OCI-LY7 (cell line): ENCODE measurements at regions not wholly inside any gene's neighbourhood (a gene's known extent, or its start where the extent isn't known, plus 50 kb on each side); places are given as distances from the start of the nearest gene placed in this dataset.

Experiments used
- BruUV-seq: library from RNA; stranded (reverse); fragments of 400-500 nt; replicated peaks from 2 replicates; lab custom pipeline; 2021; lab: Mats Ljungman, UMichigan
- CTCF ChIA-PET: fragments of 300-600 bp; sonication (Branson Sonifier 250); formaldehyde crosslinking; loops from one replicate; lab custom pipeline; 2022; ENCODE audit warnings: antibody characterized with exemption; ENCODE audit not compliant: unreplicated experiment; lab: Charles Lee
- POLR2A ChIA-PET: fragments of 300-600 bp; sonication (Branson Sonifier 250); formaldehyde crosslinking; loops from one replicate; lab custom pipeline; 2022; ENCODE audit warnings: antibody characterized with exemption; lab: Charles Lee
- DNase-seq: peaks from one replicate; pipeline ENCODE4 v3.0.0-alpha.2; 2015; ENCODE audit warnings: low spot score
- H2AFZ ChIP-seq: fragments of 200-600 bp; sonication (generic), shearing (Covaris generic); 2 replicates; pipeline ENCODE4 v1.6.1; 2014; ENCODE audit warnings: mild to moderate bottlenecking, antibody characterized with exemption, low read length, moderate library complexity
- H3K27ac ChIP-seq: fragments of 200-600 bp; sonication (generic); 2 replicates; pipeline ENCODE4 v1.5.1; 2014; ENCODE audit warnings: mixed run types, low read depth, mild to moderate bottlenecking, moderate library complexity, low read length, inconsistent platforms; ENCODE audit not compliant: poor library complexity, severe bottlenecking
- H3K36me3 ChIP-seq: fragments of 200-600 bp; sonication (generic); 2 replicates; pipeline ENCODE4 v1.6.1; 2014; ENCODE audit warnings: mild to moderate bottlenecking, antibody characterized with exemption, low read length, moderate library complexity, mixed read lengths; ENCODE audit not compliant: insufficient read depth
- H3K4me1 ChIP-seq: fragments of 200-600 bp; sonication (generic); 2 replicates; pipeline ENCODE4 v1.5.1; 2014; ENCODE audit warnings: mild to moderate bottlenecking, low read length; ENCODE audit not compliant: insufficient read depth, poor library complexity, severe bottlenecking
- H3K4me2 ChIP-seq: fragments of 200-600 bp; sonication (generic); 2 replicates; pipeline ENCODE4 v1.6.1; 2014; ENCODE audit warnings: mild to moderate bottlenecking, low read length
- H3K4me3 ChIP-seq: fragments of 200-600 bp; sonication (generic); 2 replicates; pipeline ENCODE4 v1.5.1; 2014; ENCODE audit warnings: mild to moderate bottlenecking, low read depth, low read length; ENCODE audit not compliant: poor library complexity, severe bottlenecking
- H3K79me2 ChIP-seq: fragments of 200-600 bp; sonication (generic); 2 replicates; pipeline ENCODE4 v1.6.1; 2016; ENCODE audit warnings: low read depth, mild to moderate bottlenecking, low read length, moderate library complexity, mixed read lengths; ENCODE audit not compliant: insufficient read depth
- H3K9me2 ChIP-seq: fragments of 200-600 bp; sonication (generic); 2 replicates; pipeline ENCODE4 v1.6.1; 2016; ENCODE audit warnings: mild to moderate bottlenecking, low read length, mixed read lengths; ENCODE audit not compliant: insufficient read depth
- H3K9me3 ChIP-seq: fragments of 200-600 bp; sonication (generic); 2 replicates; pipeline ENCODE4 v1.6.1; 2014; ENCODE audit warnings: mild to moderate bottlenecking, mixed run types, low read length, mixed read lengths
- H4K20me1 ChIP-seq: fragments of 200-600 bp; sonication (generic); 2 replicates; pipeline ENCODE4 v1.6.1; 2014; ENCODE audit warnings: mild to moderate bottlenecking, antibody characterized with exemption, low read length, moderate library complexity, mixed read lengths; ENCODE audit not compliant: insufficient read depth
- EZH2phosphoT487 ChIP-seq: fragments of 200-600 bp; sonication (generic); IDR thresholded peaks from 2 replicates; pipeline ENCODE4 v1.6.1; 2018; ENCODE audit warnings: low read depth, borderline replicate concordance, mild to moderate bottlenecking, mixed run types, antibody characterized with exemption, low read length, moderate library complexity, mixed read lengths
- intact Hi-C: fragments of 100-400 bp; cut with micrococcal nuclease; formaldehyde crosslinking; loops from one replicate; pipeline ENCODE4 v1.10.0; 2022; ENCODE audit not compliant: unreplicated experiment
- TF ChIP-seq, protein P1 (sequence below): fragments of 200-600 bp; sonication (generic); conservative IDR thresholded peaks from 2 replicates; pipeline ENCODE4 v1.5.1; 2014; ENCODE audit warnings: mild to moderate bottlenecking, antibody characterized with exemption, low read length, moderate library complexity, mixed read lengths

DNA sequence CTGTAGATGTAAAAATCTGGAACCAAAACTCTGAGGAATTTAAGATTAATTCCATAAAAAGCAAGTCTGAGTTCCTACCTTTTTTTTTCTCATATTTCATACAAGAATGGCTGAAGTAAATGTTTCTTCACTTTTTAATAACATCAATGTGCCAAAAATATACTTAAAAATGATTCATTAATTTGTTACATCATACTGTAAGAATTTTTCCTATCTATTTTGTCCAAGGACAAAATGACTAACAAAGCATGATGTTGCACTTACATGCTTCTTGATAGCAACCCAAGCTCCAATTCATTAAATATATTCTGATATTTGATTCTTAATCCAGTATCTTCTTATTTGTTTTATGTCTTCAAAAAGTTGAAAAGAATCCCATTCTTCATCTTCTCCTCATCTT, 988.3 kb downstream of the TLE1 start:
- Histone ChIP-seq H3K4me3 (no peak overlapping the region), H4K20me1 (no peaks in the 10 kb centered on the region), H3K9me2 (no peaks in the 10 kb centered on the region), H3K79me2 (no peaks in the 10 kb centered on the region), H3K4me2 (no peak overlapping the region), H3K36me3 (no peaks in the 10 kb centered on the region), H3K4me1 (no peaks in the 10 kb centered on the region), H2AFZ (no peak overlapping the region), H3K9me3 (no peaks in the 10 kb centered on the region), H3K27ac (no peak overlapping the region)
- CTCF ChIA-PET = no interaction called here
- TF ChIP-seq, protein P1, sequence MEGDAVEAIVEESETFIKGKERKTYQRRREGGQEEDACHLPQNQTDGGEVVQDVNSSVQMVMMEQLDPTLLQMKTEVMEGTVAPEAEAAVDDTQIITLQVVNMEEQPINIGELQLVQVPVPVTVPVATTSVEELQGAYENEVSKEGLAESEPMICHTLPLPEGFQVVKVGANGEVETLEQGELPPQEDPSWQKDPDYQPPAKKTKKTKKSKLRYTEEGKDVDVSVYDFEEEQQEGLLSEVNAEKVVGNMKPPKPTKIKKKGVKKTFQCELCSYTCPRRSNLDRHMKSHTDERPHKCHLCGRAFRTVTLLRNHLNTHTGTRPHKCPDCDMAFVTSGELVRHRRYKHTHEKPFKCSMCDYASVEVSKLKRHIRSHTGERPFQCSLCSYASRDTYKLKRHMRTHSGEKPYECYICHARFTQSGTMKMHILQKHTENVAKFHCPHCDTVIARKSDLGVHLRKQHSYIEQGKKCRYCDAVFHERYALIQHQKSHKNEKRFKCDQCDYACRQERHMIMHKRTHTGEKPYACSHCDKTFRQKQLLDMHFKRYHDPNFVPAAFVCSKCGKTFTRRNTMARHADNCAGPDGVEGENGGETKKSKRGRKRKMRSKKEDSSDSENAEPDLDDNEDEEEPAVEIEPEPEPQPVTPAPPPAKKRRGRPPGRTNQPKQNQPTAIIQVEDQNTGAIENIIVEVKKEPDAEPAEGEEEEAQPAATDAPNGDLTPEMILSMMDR = no peak
- no peak for TF ChIP-seq EZH2phosphoT487
- DNase-seq = no peak
- intact Hi-C loops = no loop called here
- BruUV-seq = no TSS peak
- POLR2A ChIA-PET = no interaction called here

GRCh38 chr9:80699511-80699998, 989.8 kb downstream of the TLE1 start:
- DNase-seq = no peak
- intact Hi-C loops = no loop called here
- POLR2A ChIA-PET = interaction anchor here (0.5 kb wide), 1 partner anchor 11 kb away, joined by 3 read pairs; no protein-coding TSS in a partner anchor
- H3K4me3 ChIP-seq = no peak overlapping the region
- no peaks in the 10 kb centered on the region for H4K20me1 ChIP-seq
- TF ChIP-seq, protein P1 = no peak
- no peak for TF ChIP-seq EZH2phosphoT487
- no peak overlapping the region for H2AFZ ChIP-seq
- no peaks in the 10 kb centered on the region for H3K4me1 ChIP-seq
- H3K27ac ChIP-seq = no peak overlapping the region
- H3K9me3 ChIP-seq = no peaks in the 10 kb centered on the region
- no TSS peak for BruUV-seq
- H3K9me2 ChIP-seq = no peaks in the 10 kb centered on the region
- H3K36me3 ChIP-seq = no peaks in the 10 kb centered on the region
- H3K79me2 ChIP-seq = no peaks in the 10 kb centered on the region
- H3K4me2 ChIP-seq = no peak overlapping the region
- CTCF ChIA-PET = no interaction called here

GRCh38 chr9:80698725-80699410, 990.5 kb downstream of the TLE1 start:
- Histone ChIP-seq H3K4me1 (no peaks in the 10 kb centered on the region), H3K79me2 (no peaks in the 10 kb centered on the region), H2AFZ (no peak overlapping the region), H3K9me3 (no peaks in the 10 kb centered on the region), H4K20me1 (no peaks in the 10 kb centered on the region), H3K9me2 (no peaks in the 10 kb centered on the region), H3K36me3 (no peaks in the 10 kb centered on the region), H3K4me3 (no peak overlapping the region), H3K4me2 (no peak overlapping the region), H3K27ac (no peak overlapping the region)
- intact Hi-C loops = no loop called here
- no TSS peak for BruUV-seq
- CTCF ChIA-PET = no interaction called here
- TF ChIP-seq, protein P1 = no peak
- TF ChIP-seq EZH2phosphoT487 = no peak
- POLR2A ChIA-PET = no interaction called here
- DNase-seq = no peak
